ENCODE measurements at regions not wholly inside any gene's neighbourhood (a gene's known extent, or its start where the extent isn't known, plus 50 kb on each side); places are given as distances from the start of the nearest gene placed in this dataset.

GRCh38 chr12:124165695-124166094 lies 129.2 kb upstream of the RFLNA start:
- Histone ChIP-seq H2BK15ac (ENCODE audit: low read length) (no peak overlapping the region), H2AFZ (ENCODE audit: low read length) (no peak overlapping the region), H3K9me3 (ENCODE audit: insufficient read depth in 2 of 2, low read depth in 1 of 2, low read length in 1 of 2) (peaks cover 11 to 20% of the 10 kb centered on the region in 2 experiments), H4K91ac (replicated peaks; ENCODE audit: insufficient read length, low read length) (no peak overlapping the region), H4K5ac (ENCODE audit: insufficient read length, low read depth, low read length) (no peak overlapping the region), H3K4me3 (ENCODE audit: extremely low read depth in 1 of 4, insufficient read depth in 2 of 4, low read depth in 3 of 4, low read length in 4 of 4) (no peak overlapping the region), H2BK12ac (ENCODE audit: low read depth, low read length) (no peak overlapping the region), H3K27me3 (replicated peaks in 1 of 4; ENCODE audit: control insufficient read depth in 3 of 4, extremely low read depth in 1 of 4, insufficient read depth in 3 of 4, low read length in 3 of 4) (no peaks in the 10 kb centered on the region), H3K4me1 (replicated peaks in 1 of 4; ENCODE audit: control insufficient read depth in 3 of 4, insufficient read depth in 4 of 4, low read length in 3 of 4) (no peaks in the 10 kb centered on the region), H3K4ac (replicated peaks; ENCODE audit: insufficient read length, low read depth, low read length) (no peak overlapping the region), H4K20me1 (replicated peaks in 1 of 2; ENCODE audit: control insufficient read depth in 1 of 2, insufficient read depth in 2 of 2, low read length in 2 of 2) (no peaks in the 10 kb centered on the region), H4K8ac (ENCODE audit: extremely low read depth, insufficient read depth, low read length) (no peak overlapping the region), H2BK120ac (replicated peaks; ENCODE audit: low read depth, low read length) (no peak overlapping the region), H3K79me1 (ENCODE audit: low read depth, low read length) (no peaks in the 10 kb centered on the region), H2AK5ac (ENCODE audit: low read depth, low read length) (no peak overlapping the region), H3K79me2 (ENCODE audit: control insufficient read depth in 1 of 2, insufficient read depth in 2 of 2, low read length in 2 of 2) (no peaks in the 10 kb centered on the region), H3K36me3 (ENCODE audit: control insufficient read depth in 2 of 4, insufficient read depth in 4 of 4, low read length in 3 of 4) (no peaks in the 10 kb centered on the region), H3K56ac (replicated peaks; ENCODE audit: insufficient read length, low read depth, low read length) (no peak overlapping the region), H3K4me2 (ENCODE audit: insufficient read depth in 1 of 2, low read depth in 2 of 2, low read length in 2 of 2) (no peak overlapping the region), H3K18ac (ENCODE audit: extremely low read depth, low read length) (no peak overlapping the region), H3K14ac (ENCODE audit: insufficient read length) (no peak overlapping the region), H3K9ac (replicated peaks in 1 of 4; ENCODE audit: extremely low read depth in 1 of 4, low read depth in 3 of 4, low read length in 3 of 4) (no peak overlapping the region), H3K27ac (ENCODE audit: low read depth, low read length) (no peak overlapping the region), H3K23me2 (ENCODE audit: low read depth, low read length) (no peaks in the 10 kb centered on the region), H2BK20ac (ENCODE audit: low read length) (no peak overlapping the region), H2BK5ac (ENCODE audit: low read depth, low read length) (no peak overlapping the region), H3K23ac (ENCODE audit: insufficient read length) (no peak overlapping the region)
- no peak for FAIRE-seq
- CTCF ChIA-PET (ENCODE audit: partially characterized antibody), result interaction anchor here (0.9 kb wide), 2 partner anchors 79 to 133 kb away, joined by 3 read pairs; no protein-coding TSS in a partner anchor
- TF ChIP-seq KDM1A (IDR thresholded peaks at IDR 0.05; ENCODE audit: borderline replicate concordance, low read length) (no peak), CHD2 (IDR thresholded peaks at IDR 0.05; ENCODE audit: low read length) (no peak), HDAC2 (IDR thresholded peaks at IDR 0.05; ENCODE audit: borderline replicate concordance in 1 of 2, low read depth in 2 of 2, low read length in 2 of 2) (no peak)
- WGBS, 2 experiments (ENCODE audit: extremely low coverage in 1 of 2, insufficient coverage in 1 of 2, insufficient read length in 1 of 2, insufficient replicate concordance in 2 of 2, low coverage in 1 of 2, low lambda C conversion rate in 2 of 2, missing lambda C conversion rate in 1 of 2), result 87% methylated on average over 2 of the region's 2 CpGs; no CpG with 5 or more reads in 1 of the 2 experiments
- no peak for DNase-seq (ENCODE audit: low read depth in 1 of 2, low spot score in 2 of 2)
- POLR2A ChIA-PET (ENCODE audit: partially characterized antibody), result no interaction called here
